OCI-LY1 (cell line): ENCODE measurements at regions not wholly inside any gene's neighbourhood (a gene's known extent, or its start where the extent isn't known, plus 50 kb on each side); places are given as distances from the start of the nearest gene placed in this dataset.

ENCODE experiments used
- H2AFZ ChIP-seq: fragments of 200-600 bp; sonication (generic), shearing (Covaris generic); 2 replicates; pipeline ENCODE4 v1.6.0; 2014; ENCODE audit warnings: antibody characterized with exemption, mild to moderate bottlenecking, low read length
- H3F3A ChIP-seq: fragments of 200-600 bp; sonication (generic), shearing (Covaris generic); 2 replicates; pipeline ENCODE4 v1.6.0; 2014; ENCODE audit warnings: mild to moderate bottlenecking, antibody characterized with exemption, low read length, moderate library complexity; ENCODE audit not compliant: insufficient read depth
- H3K27ac ChIP-seq: fragments of 200-600 bp; sonication (generic); 2 replicates; pipeline ENCODE4 v1.5.1; 2014; ENCODE audit warnings: low read length, mixed run types, mild to moderate bottlenecking, low read depth; ENCODE audit not compliant: poor library complexity, severe bottlenecking
- H3K27me3 ChIP-seq: fragments of 200-600 bp; sonication (generic); 2 replicates; pipeline ENCODE4 v1.6.0; 2014; ENCODE audit warnings: antibody characterized with exemption, mild to moderate bottlenecking, low read length, moderate library complexity; ENCODE audit not compliant: insufficient read depth
- H3K36me3 ChIP-seq: fragments of 200-600 bp; sonication (generic); 2 replicates; pipeline ENCODE4 v1.6.1; 2014; ENCODE audit warnings: mild to moderate bottlenecking, antibody characterized with exemption, low read length, moderate library complexity, mixed read lengths; ENCODE audit not compliant: insufficient read depth
- H3K4me1 ChIP-seq: fragments of 200-600 bp; sonication (generic); 2 replicates; pipeline ENCODE4 v1.5.1; 2014; ENCODE audit warnings: mild to moderate bottlenecking, low read length, moderate library complexity; ENCODE audit not compliant: insufficient read depth, severe bottlenecking
- H3K4me2 ChIP-seq: fragments of 200-600 bp; sonication (generic), shearing (Covaris generic); 2 replicates; pipeline ENCODE4 v1.6.1; 2014; ENCODE audit warnings: low read length
- H3K4me3 ChIP-seq: fragments of 200-600 bp; sonication (generic); 2 replicates; pipeline ENCODE4 v1.5.1; 2014; ENCODE audit warnings: low read length, low read depth, mild to moderate bottlenecking, mixed read lengths; ENCODE audit not compliant: poor library complexity, severe bottlenecking
- H3K79me2 ChIP-seq: fragments of 200-600 bp; shearing (Covaris generic); 2 replicates; pipeline ENCODE4 v1.6.1; 2016; ENCODE audit warnings: mixed run types, low read length, mixed read lengths; ENCODE audit not compliant: insufficient read depth
- H3K9ac ChIP-seq: fragments of 200-600 bp; sonication (generic), shearing (Covaris generic); 2 replicates; pipeline ENCODE4 v1.6.1; 2014; ENCODE audit warnings: mild to moderate bottlenecking, low read length, mixed read lengths
- H3K9me2 ChIP-seq: fragments of 200-600 bp; sonication (generic), shearing (Covaris generic); 2 replicates; pipeline ENCODE4 v1.6.1; 2014; ENCODE audit warnings: low read depth, mild to moderate bottlenecking, low read length, mixed read lengths
- H3K9me3 ChIP-seq: fragments of 200-600 bp; shearing (Covaris generic); 2 replicates; pipeline ENCODE4 v1.6.1; 2014; ENCODE audit warnings: low read length, mixed read lengths
- H4K20me1 ChIP-seq: fragments of 200-600 bp; sonication (generic), shearing (Covaris generic); 2 replicates; pipeline ENCODE4 v1.6.0; 2016; ENCODE audit warnings: mild to moderate bottlenecking, low read length; ENCODE audit not compliant: insufficient read depth
- CTCF ChIP-seq: fragments of 200-600 bp; sonication (generic), shearing (Covaris generic); IDR thresholded peaks from 2 replicates; pipeline ENCODE4 v1.5.1; 2017; ENCODE audit warnings: mild to moderate bottlenecking, antibody characterized with exemption, low read length, moderate library complexity, mixed read lengths
- EZH2 ChIP-seq: fragments of 200-600 bp; sonication (generic), shearing (Covaris generic); IDR thresholded peaks from 2 replicates; pipeline ENCODE4 v1.8.0; 2017; ENCODE audit warnings: borderline replicate concordance, mixed run types, mild to moderate bottlenecking, antibody characterized with exemption, low read length, moderate library complexity, mixed read lengths

DNA sequence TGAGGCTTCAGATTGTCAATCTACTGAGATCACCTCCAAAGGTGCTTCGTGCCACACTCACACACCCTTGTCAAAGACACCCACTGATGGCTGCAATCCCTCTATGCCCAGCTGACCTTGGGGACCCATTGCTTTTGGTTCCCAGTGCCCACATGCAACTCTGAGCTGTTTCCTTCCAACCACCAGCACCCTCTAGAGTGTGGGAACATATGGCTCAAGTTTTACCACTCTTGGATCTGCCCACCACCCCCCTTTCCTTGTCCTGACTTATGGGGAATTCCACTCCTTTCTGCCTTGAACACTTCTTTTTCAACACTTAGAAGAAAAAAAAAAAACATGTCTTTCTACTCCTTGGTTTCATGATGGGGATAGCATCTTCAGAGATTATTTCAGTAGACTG lies 360.2 kb downstream of the ENC1 start:
- H3K4me3 ChIP-seq, result no peak overlapping the region
- TF ChIP-seq EZH2 (no peak), CTCF (no peak)
- no peaks in the 10 kb centered on the region for H3F3A ChIP-seq
- no peaks in the 10 kb centered on the region for H3K9me3 ChIP-seq
- no peak overlapping the region for H2AFZ ChIP-seq
- H3K9ac ChIP-seq, result no peak overlapping the region
- H3K36me3 ChIP-seq, result no peaks in the 10 kb centered on the region
- no peaks in the 10 kb centered on the region for H4K20me1 ChIP-seq
- H3K27me3 ChIP-seq, result no peaks in the 10 kb centered on the region
- H3K4me1 ChIP-seq, result no peaks in the 10 kb centered on the region
- no peak overlapping the region for H3K27ac ChIP-seq
- no peaks in the 10 kb centered on the region for H3K79me2 ChIP-seq
- H3K4me2 ChIP-seq, result no peak overlapping the region
- no peaks in the 10 kb centered on the region for H3K9me2 ChIP-seq

DNA sequence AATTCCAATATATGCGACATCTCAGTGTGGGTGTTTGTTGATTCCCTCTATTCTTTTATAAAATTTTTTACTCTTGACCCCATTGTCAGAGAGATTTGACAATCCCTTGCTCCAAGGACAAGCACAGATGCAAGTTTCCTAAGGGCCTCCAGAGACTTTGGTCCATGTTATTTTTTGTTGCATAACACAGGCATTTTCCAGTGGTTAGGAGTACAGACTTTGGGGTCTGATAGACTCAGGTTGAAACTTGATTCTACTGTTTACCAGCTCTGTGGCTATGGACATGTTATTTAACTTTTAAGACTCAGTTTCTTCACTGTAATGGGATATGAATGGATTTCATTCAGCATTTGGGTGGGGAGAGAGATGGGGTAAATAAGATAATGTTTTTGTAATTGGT lies 361.3 kb downstream of the ENC1 start:
- no peaks in the 10 kb centered on the region for H4K20me1 ChIP-seq
- no peaks in the 10 kb centered on the region for H3K9me2 ChIP-seq
- H3K4me1 ChIP-seq, result no peaks in the 10 kb centered on the region
- H3K79me2 ChIP-seq, result no peaks in the 10 kb centered on the region
- no peaks in the 10 kb centered on the region for H3K27me3 ChIP-seq
- H3K9me3 ChIP-seq, result no peaks in the 10 kb centered on the region
- H3K36me3 ChIP-seq, result no peaks in the 10 kb centered on the region
- TF ChIP-seq CTCF (no peak), EZH2 (no peak)
- no peak overlapping the region for H2AFZ ChIP-seq
- no peak overlapping the region for H3K9ac ChIP-seq
- no peak overlapping the region for H3K4me3 ChIP-seq
- no peaks in the 10 kb centered on the region for H3F3A ChIP-seq
- no peak overlapping the region for H3K27ac ChIP-seq
- no peak overlapping the region for H3K4me2 ChIP-seq

DNA sequence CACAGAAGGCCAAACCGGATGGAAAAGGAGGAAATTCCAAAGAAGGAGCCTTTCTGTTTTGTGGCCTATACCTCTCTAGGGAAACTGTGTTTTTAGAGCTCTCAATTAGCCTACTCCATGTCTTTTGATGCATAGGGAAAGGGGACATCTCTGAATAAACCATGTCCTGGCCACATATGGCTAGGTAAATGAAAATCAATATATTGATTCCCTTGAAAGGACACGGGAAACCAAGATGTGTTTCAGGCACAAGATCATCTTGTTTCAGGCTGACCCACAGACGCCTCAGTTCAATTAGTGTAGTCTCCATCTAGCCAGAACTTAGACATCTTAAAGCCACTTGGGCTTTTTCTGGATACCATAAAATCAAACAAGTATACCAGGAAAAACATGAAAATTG lies 363.1 kb downstream of the ENC1 start:
- no peaks in the 10 kb centered on the region for H3K4me1 ChIP-seq
- H3K4me3 ChIP-seq, result no peak overlapping the region
- no peaks in the 10 kb centered on the region for H4K20me1 ChIP-seq
- H3K27me3 ChIP-seq, result no peaks in the 10 kb centered on the region
- H3K9ac ChIP-seq, result no peak overlapping the region
- H3K79me2 ChIP-seq, result no peaks in the 10 kb centered on the region
- no peak overlapping the region for H3K27ac ChIP-seq
- no peaks in the 10 kb centered on the region for H3K36me3 ChIP-seq
- H3K9me3 ChIP-seq, result no peaks in the 10 kb centered on the region
- TF ChIP-seq EZH2 (no peak), CTCF (no peak)
- H2AFZ ChIP-seq, result no peak overlapping the region
- H3K4me2 ChIP-seq, result no peak overlapping the region
- no peaks in the 10 kb centered on the region for H3K9me2 ChIP-seq
- no peaks in the 10 kb centered on the region for H3F3A ChIP-seq
